Suprapubic skin (tissue), 4 donors: ENCODE measurements at regions not wholly inside any gene's neighbourhood (a gene's known extent, or its start where the extent isn't known, plus 50 kb on each side); places are given as distances from the start of the nearest gene placed in this dataset.

Experiments
- DNase-seq, 2 donors: peaks; one replicate each; pipeline ENCODE4 v3.0.0-alpha.2; 2019; ENCODE audit warnings: low spot score in 2 of 2
- H3K27ac ChIP-seq: fragments of 200-600 bp; sonication (generic); one replicate; pipeline ENCODE4 v1.5.1; 2019
- H3K27me3 ChIP-seq: fragments of 200-600 bp; sonication (generic); one replicate; pipeline ENCODE4 v1.5.1; 2019
- H3K36me3 ChIP-seq: fragments of 200-600 bp; sonication (generic); one replicate; pipeline ENCODE4 v1.5.1; 2019
- H3K4me1 ChIP-seq: fragments of 200-600 bp; sonication (generic); one replicate; pipeline ENCODE4 v1.5.1; 2019
- H3K4me3 ChIP-seq: fragments of 200-600 bp; sonication (generic); one replicate; pipeline ENCODE4 v1.5.1; 2019; ENCODE audit warnings: mild to moderate bottlenecking
- H3K9me3 ChIP-seq: fragments of 200-600 bp; sonication (generic); one replicate; pipeline ENCODE4 v1.5.1; 2019
- CTCF ChIP-seq, 2 donors: fragments of 200-600 bp in 1 of 2; fragments of 450-650 bp in 1 of 2; sonication (generic) in 1 of 2; IDR thresholded peaks; one replicate each; pipeline ENCODE4 v1.5.1; 2016 to 2019; ENCODE audit warnings: antibody characterized with exemption in 2 of 2, mild to moderate bottlenecking in 1 of 2, moderate library complexity in 1 of 2
- EP300 ChIP-seq: sonication (generic); formaldehyde crosslinking; IDR thresholded peaks from one replicate; pipeline ENCODE4 v1.6.1; 2017; ENCODE audit warnings: antibody characterized with exemption
- POLR2A ChIP-seq, 2 donors: fragments of 450-650 bp; IDR thresholded peaks; one replicate each; pipeline ENCODE4 v1.6.1; 2017; ENCODE audit warnings: antibody characterized with exemption in 2 of 2, mild to moderate bottlenecking in 2 of 2, moderate library complexity in 2 of 2
- POLR2AphosphoS5 ChIP-seq, 3 donors: sonication (generic); formaldehyde crosslinking; IDR thresholded peaks; one replicate each; pipeline ENCODE4 v1.6.1; 2017; ENCODE audit warnings: antibody characterized with exemption in 3 of 3
- WGBS: methylation state at CpG from one replicate; pipeline ENCODE4 v1.1.5; 2018; 5-methylcytosine and 5-hydroxymethylcytosine counted together

GRCh38 chr2:217215877-217216276 lies 356.0 kb upstream of the TNP1 start:
- H3K9me3 ChIP-seq, result no peaks in the 10 kb centered on the region

GRCh38 chr2:217208867-217209266 lies 349.0 kb upstream of the TNP1 start:
- Histone ChIP-seq H3K27ac (no peak overlapping the region), H3K4me1 (no peaks in the 10 kb centered on the region), H3K4me3 (no peak overlapping the region), H3K36me3 (no peaks in the 10 kb centered on the region), H3K9me3 (no peaks in the 10 kb centered on the region), H3K27me3 (no peaks in the 10 kb centered on the region)
- TF ChIP-seq POLR2AphosphoS5 (IDR thresholded peaks at IDR 0.05) (no peak), CTCF (IDR thresholded peaks at IDR 0.05) (no peak), POLR2A (IDR thresholded peaks at IDR 0.05) (no peak), EP300 (no peak)
- DNase-seq, result no peak
- WGBS, result 96% methylated on average over 1 of the region's 1 CpG

More at GRCh38 chr2:217215877-217216276, 356.0 kb upstream of the TNP1 start:
- Histone ChIP-seq H3K27ac (no peak overlapping the region), H3K4me1 (peaks cover 4% of the 10 kb centered on the region), H3K4me3 (no peak overlapping the region), H3K36me3 (no peaks in the 10 kb centered on the region), H3K27me3 (no peaks in the 10 kb centered on the region)
- WGBS, result 75% methylated on average over 6 of the region's 6 CpGs
- no peak for DNase-seq
- no peak for TF ChIP-seq POLR2AphosphoS5 (IDR thresholded peaks at IDR 0.05)

GRCh38 chr2:217207699-217208010 lies 347.8 kb upstream of the TNP1 start:
- H3K27me3 ChIP-seq, result no peaks in the 10 kb centered on the region
- no peak for TF ChIP-seq POLR2AphosphoS5 (IDR thresholded peaks at IDR 0.05)
- TF ChIP-seq POLR2A (IDR thresholded peaks at IDR 0.05), result no peak
- TF ChIP-seq EP300, result no peak
- TF ChIP-seq CTCF (IDR thresholded peaks at IDR 0.05), result no peak
- WGBS, result 93% methylated on average over 7 of the region's 7 CpGs
- no peaks in the 10 kb centered on the region for H3K9me3 ChIP-seq
- DNase-seq, result no peak
- H3K27ac ChIP-seq, result no peak overlapping the region
- H3K4me1 ChIP-seq, result no peaks in the 10 kb centered on the region
- no peaks in the 10 kb centered on the region for H3K36me3 ChIP-seq
- H3K4me3 ChIP-seq, result no peak overlapping the region

- H3K4me1 ChIP-seq, result no peaks in the 10 kb centered on the region
- no peaks in the 10 kb centered on the region for H3K36me3 ChIP-seq
- TF ChIP-seq POLR2A (IDR thresholded peaks at IDR 0.05) (no peak), POLR2AphosphoS5 (IDR thresholded peaks at IDR 0.05) (no peak), EP300 (no peak), CTCF (IDR thresholded peaks at IDR 0.05) (no peak)
- 89% methylated on average over 14 of the region's 14 CpGs for WGBS
- H3K9me3 ChIP-seq, result no peaks in the 10 kb centered on the region
- H3K27ac ChIP-seq, result no peak overlapping the region
- no peaks in the 10 kb centered on the region for H3K27me3 ChIP-seq
- H3K4me3 ChIP-seq, result no peak overlapping the region
- DNase-seq, result no peak
Measured at GRCh38 chr2:217206907-217207698, 347.2 kb upstream of the TNP1 start.

DNA sequence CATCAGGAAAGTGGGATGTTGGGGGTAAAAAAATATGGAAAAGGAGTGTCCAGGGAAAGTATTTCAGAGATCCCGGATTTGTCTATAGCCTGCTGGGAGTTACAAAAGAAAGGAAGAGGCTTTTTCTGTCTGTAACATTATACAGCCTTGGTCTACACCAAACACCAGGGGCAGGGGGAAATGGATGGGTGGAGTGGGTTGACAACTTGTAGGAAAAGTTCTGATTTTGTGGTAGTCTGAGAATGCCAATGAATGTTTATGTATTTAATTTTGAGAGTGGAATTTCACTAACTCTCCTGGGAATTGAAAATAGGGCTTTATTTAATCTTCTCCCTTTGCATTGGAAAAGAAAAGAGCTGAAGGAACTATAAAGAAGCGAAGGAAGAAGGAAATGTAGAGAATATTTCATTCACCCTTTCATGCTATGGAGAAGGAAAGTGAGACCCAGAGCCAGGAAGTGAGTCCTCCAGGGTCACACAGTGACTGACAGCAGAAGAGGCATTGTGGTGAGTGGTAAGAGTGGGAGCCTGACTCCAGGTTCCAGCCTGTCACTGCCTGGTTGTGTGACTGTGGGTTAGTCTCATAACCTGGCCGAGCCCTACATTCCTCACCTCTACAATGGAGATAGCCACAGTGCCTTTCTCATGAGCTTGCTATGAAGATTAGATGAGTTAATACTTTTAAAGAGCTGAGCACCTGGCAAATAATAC lies 346.3 kb upstream of the TNP1 start:
- H3K4me3 ChIP-seq, result no peak overlapping the region
- no peak for TF ChIP-seq CTCF (IDR thresholded peaks at IDR 0.05)
- TF ChIP-seq POLR2A (IDR thresholded peaks at IDR 0.05), result no peak
- no peak for TF ChIP-seq POLR2AphosphoS5 (IDR thresholded peaks at IDR 0.05)
- TF ChIP-seq EP300, result no peak
- no peaks in the 10 kb centered on the region for H3K9me3 ChIP-seq
- H3K27me3 ChIP-seq, result no peaks in the 10 kb centered on the region
- WGBS, result 74% methylated on average over 3 of the region's 3 CpGs
- H3K27ac ChIP-seq, result no peak overlapping the region
- no peak for DNase-seq
- H3K36me3 ChIP-seq, result no peaks in the 10 kb centered on the region
- H3K4me1 ChIP-seq, result no peaks in the 10 kb centered on the region
